HepG2 (cell line): ENCODE measurements at regions not wholly inside any gene's neighbourhood (a gene's known extent, or its start where the extent isn't known, plus 50 kb on each side); places are given as distances from the start of the nearest gene placed in this dataset.

Experiments used
- ATAC-seq: fragments of 200-7000 bp; cut with Tn5 transposase; 3 replicates; pipeline ENCODE4 v1.9.1; 2020; ENCODE audit warnings: mild to moderate bottlenecking, moderate library complexity
- BruUV-seq: library from RNA; stranded (reverse); fragments of 400-500 nt; replicated peaks from 2 replicates; lab custom pipeline; 2021; lab: Mats Ljungman, UMichigan
- CTCF ChIA-PET: fragments of 300-600 bp; formaldehyde crosslinking; extraction: SDS; loops from one replicate; lab custom pipeline; 2021; ENCODE audit warnings: low total read pairs, inconsistent platforms, low intra/inter-chr PET ratio; lab: Yijun Ruan, JAX
- POLR2A ChIA-PET: fragments of 350-600 bp; sonication (Branson Sonifier 250); formaldehyde crosslinking; loops from one replicate; lab custom pipeline; 2020; ENCODE audit warnings: antibody characterized with exemption, inconsistent platforms; lab: Yijun Ruan, JAX
- DNase-seq: peaks from one replicate; pipeline ENCODE4 v3.0.0-alpha.2; 2015; ENCODE audit warnings: low spot score
- FAIRE-seq: peaks from 3 replicates; lab custom pipeline; 2011; peaks lifted over from hg19 to GRCh38; lab: Jason Lieb, UNC
- H2AFZ ChIP-seq: one replicate; pipeline ENCODE4 v1.6.1; 2011; ENCODE audit warnings: low read length, inconsistent platforms
- H3K27ac ChIP-seq: fragments of 300-600 bp; 3 replicates; pipeline ENCODE4 v1.8.0; 2011; ENCODE audit warnings: mixed run types, mild to moderate bottlenecking, mixed read lengths, low read length, inconsistent platforms; ENCODE audit not compliant: insufficient read depth; ENCODE audit errors: extremely low read length
- H3K27me3 ChIP-seq, 2 experiments: fragments of 200-600 bp in 1 of 2; 2 replicates in 1 of 2; 3 replicates in 1 of 2; pipeline versions ENCODE4 v1.6.0 to v1.8.0; 2011; ENCODE audit warnings: low read length in 2 of 2, mild to moderate bottlenecking in 2 of 2, moderate library complexity in 2 of 2, inconsistent platforms in 1 of 2; ENCODE audit not compliant: insufficient read depth in 2 of 2, control insufficient read depth in 1 of 2
- H3K36me3 ChIP-seq, 2 experiments: fragments of 200-600 bp in 1 of 2; replicated peaks in 1 of 2; 2 replicates in 1 of 2; 3 replicates in 1 of 2; pipeline versions ENCODE4 v1.5.1 to v1.8.0; 2011; ENCODE audit warnings: low read length in 2 of 2, inconsistent platforms in 1 of 2; ENCODE audit not compliant: insufficient read depth in 2 of 2, control insufficient read depth in 1 of 2
- H3K4me1 ChIP-seq: 2 replicates; pipeline ENCODE4 v1.5.1; 2012; ENCODE audit warnings: low read length, inconsistent platforms; ENCODE audit not compliant: insufficient read depth
- H3K4me2 ChIP-seq: 2 replicates; pipeline ENCODE4 v1.6.0; 2011; ENCODE audit warnings: low read depth, low read length, inconsistent platforms
- H3K4me3 ChIP-seq, 3 experiments: fragments of 200-600 bp in 1 of 3; sonication (generic), shearing (Covaris generic) in 1 of 3; replicated peaks in 1 of 3; 2 replicates each; pipeline ENCODE4 v1.5.1; 2011 to 2016; ENCODE audit warnings: low read length in 3 of 3, inconsistent platforms in 2 of 3, low read depth in 2 of 3, mild to moderate bottlenecking in 2 of 3, control low read depth in 1 of 3, mixed read lengths in 1 of 3; ENCODE audit not compliant: insufficient read depth in 1 of 3
- H3K79me2 ChIP-seq: one replicate; pipeline ENCODE4 v1.6.1; 2011; ENCODE audit warnings: low read length, inconsistent platforms; ENCODE audit not compliant: insufficient read depth
- H3K9ac ChIP-seq: 2 replicates; pipeline ENCODE4 v1.6.0; 2011; ENCODE audit warnings: mild to moderate bottlenecking, low read depth, low read length, inconsistent platforms; ENCODE audit not compliant: insufficient read depth
- H3K9me3 ChIP-seq: 2 replicates; pipeline ENCODE4 v1.5.1; 2012; ENCODE audit warnings: mild to moderate bottlenecking, low read length
- H4K20me1 ChIP-seq: 2 replicates; pipeline ENCODE4 v1.6.0; 2011; ENCODE audit warnings: inconsistent platforms, mild to moderate bottlenecking, low read length, moderate library complexity; ENCODE audit not compliant: insufficient read depth
- ARNTL ChIP-seq: sonication (generic); formaldehyde crosslinking; IDR thresholded peaks from 2 replicates; pipeline ENCODE4 v1.4.0; 2020; ENCODE audit warnings: mild to moderate bottlenecking, missing genetic modification reagents
- CREB1 ChIP-seq, 2 experiments: fragments of 450-650 bp in 1 of 2; IDR thresholded peaks; 2 replicates each; pipeline ENCODE4 v1.6.1; 2016 to 2017; ENCODE audit warnings: control low read depth in 1 of 2, mild to moderate bottlenecking in 1 of 2, missing compliant biosample characterization in 1 of 2, missing genetic modification characterization in 1 of 2
- FOXA1 ChIP-seq, 2 experiments: fragments of 450-650 bp in 1 of 2; sonication (generic) in 1 of 2; formaldehyde crosslinking in 1 of 2; IDR thresholded peaks; 2 replicates each; pipeline versions ENCODE4 v1.4.0 to v1.6.1; 2016 to 2020; ENCODE audit warnings: missing genetic modification reagents in 1 of 2
- KDM6A ChIP-seq: IDR thresholded peaks from 2 replicates; pipeline ENCODE4 v1.6.1; 2016; ENCODE audit warnings: low read depth
- MED1 ChIP-seq: sonication (generic); formaldehyde crosslinking; IDR thresholded peaks from 2 replicates; pipeline ENCODE4 v1.4.0; 2020; ENCODE audit warnings: missing genetic modification reagents
- NRL ChIP-seq: sonication (generic); formaldehyde crosslinking; IDR thresholded peaks from 2 replicates; pipeline ENCODE4 v1.5.0; 2020; ENCODE audit warnings: missing genetic modification reagents, mild to moderate bottlenecking, moderate library complexity, borderline replicate concordance
- PPARG ChIP-seq: conservative IDR thresholded peaks from 2 replicates; pipeline ENCODE4 v1.6.1; 2016; ENCODE audit warnings: missing biosample characterization, missing genetic modification reagents
- RNF2 ChIP-seq: fragments of 450-650 bp; conservative IDR thresholded peaks from 2 replicates; pipeline ENCODE4 v1.6.1; 2016; ENCODE audit warnings: low read depth
- SP140L ChIP-seq: sonication (generic); formaldehyde crosslinking; IDR thresholded peaks from 2 replicates; pipeline ENCODE4 v1.4.0; 2020; ENCODE audit warnings: missing genetic modification reagents, borderline replicate concordance
- TAF1 ChIP-seq: sonication (generic); formaldehyde crosslinking; IDR thresholded peaks from 2 replicates; pipeline ENCODE4 v1.4.0; 2020; ENCODE audit warnings: missing genetic modification reagents
- TOPORS ChIP-seq: sonication (generic); formaldehyde crosslinking; IDR thresholded peaks from 2 replicates; pipeline ENCODE4 v1.8.0; 2023; ENCODE audit warnings: mild to moderate bottlenecking, missing genetic modification reagents
- ZNF263 ChIP-seq: sonication (generic); formaldehyde crosslinking; IDR thresholded peaks from 2 replicates; pipeline ENCODE4 v1.4.0; 2020; ENCODE audit warnings: missing genetic modification reagents
- ZNF335 ChIP-seq: sonication (generic); formaldehyde crosslinking; IDR thresholded peaks from 2 replicates; pipeline ENCODE4 v1.4.0; 2020; ENCODE audit warnings: missing genetic modification reagents
- ZNF468 ChIP-seq: sonication (generic); formaldehyde crosslinking; IDR thresholded peaks from 2 replicates; pipeline ENCODE4 v1.8.0; 2022; ENCODE audit warnings: mild to moderate bottlenecking, moderate library complexity, missing genetic modification reagents
- WGBS: methylation state at CpG from one replicate; pipeline ENCODE4 v1.1.6; 2017; ENCODE audit warnings: low lambda C conversion rate; 5-methylcytosine and 5-hydroxymethylcytosine counted together
- in situ Hi-C: cut with HindIII; loops from 2 replicates; pipeline ENCODE4 v1.10.0; 2017; ENCODE audit warnings: low pct_unique_long_range_greater_than_20kb; ENCODE audit not compliant: extremely low pct_ligation_motif_present
- intact Hi-C: fragments of 100-400 bp; cut with micrococcal nuclease; formaldehyde crosslinking; loops from one replicate; pipeline ENCODE4 v1.10.0; 2022; ENCODE audit not compliant: unreplicated experiment
- TF ChIP-seq, protein P1 (sequence below): sonication (generic); IDR thresholded peaks from 2 replicates; pipeline ENCODE4 v1.6.1; 2016; ENCODE audit warnings: low read depth, borderline replicate concordance
- TF ChIP-seq, protein P2 (sequence below): sonication (generic); formaldehyde crosslinking; IDR thresholded peaks from 2 replicates; pipeline ENCODE4 v1.4.0; 2020; ENCODE audit warnings: mild to moderate bottlenecking, missing genetic modification reagents
- TF ChIP-seq, protein P3 (sequence below): sonication (generic); formaldehyde crosslinking; IDR thresholded peaks from 2 replicates; pipeline ENCODE4 v1.4.0; 2020; ENCODE audit warnings: mild to moderate bottlenecking, missing genetic modification reagents
- TF ChIP-seq, protein P4 (sequence below): sonication (generic); formaldehyde crosslinking; IDR thresholded peaks from 2 replicates; pipeline ENCODE4 v1.8.0; 2022; ENCODE audit warnings: missing genetic modification reagents, low read depth, mild to moderate bottlenecking, borderline replicate concordance

DNA sequence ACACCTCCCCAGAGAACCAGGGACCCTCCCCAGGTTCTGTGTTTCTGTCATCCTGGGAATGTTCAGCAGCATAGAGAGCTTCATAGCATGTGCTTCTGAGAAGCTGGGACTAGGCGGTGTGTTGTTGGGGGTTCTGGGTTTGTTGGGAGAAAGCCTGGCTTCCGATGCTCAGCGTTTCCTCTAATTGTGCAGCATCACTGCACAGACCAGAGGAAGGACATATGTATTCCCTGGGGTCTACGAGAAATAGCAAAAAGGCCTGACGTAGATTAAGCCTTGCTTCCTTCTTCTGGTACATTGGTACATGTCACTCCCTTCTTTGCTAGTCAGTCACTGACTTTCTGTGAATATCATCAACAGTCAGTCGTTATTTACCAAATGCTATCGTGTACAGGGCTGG lies 96.9 kb upstream of the SGK1 start:
- Histone ChIP-seq H3K27me3 (no peaks in the 10 kb centered on the region), H3K36me3 (no peaks in the 10 kb centered on the region), H2AFZ (no peak overlapping the region), H3K4me2 (no peak overlapping the region), H3K4me3 (no peak overlapping the region), H3K27ac (no peak overlapping the region), H3K9ac (no peak overlapping the region), H3K9me3 (no peaks in the 10 kb centered on the region; the same call in 1 of the 2 replicates), H3K79me2 (no peaks in the 10 kb centered on the region), H3K4me1 (no peaks in the 10 kb centered on the region), H4K20me1 (no peaks in the 10 kb centered on the region)
- WGBS, result 53% methylated on average over 7 of the region's 7 CpGs
- ATAC-seq (no peak), FAIRE-seq (no peak), DNase-seq (no peak)
- ChIA-PET POLR2A (no interaction called here), CTCF (no interaction called here)
- TF ChIP-seq FOXA1 (IDR thresholded peaks at IDR 0.05), result no peak
- no peak for TF ChIP-seq FOXA1 (CRISPR knock-in tag; IDR thresholded peaks at IDR 0.05)
- TF ChIP-seq, protein P1, sequence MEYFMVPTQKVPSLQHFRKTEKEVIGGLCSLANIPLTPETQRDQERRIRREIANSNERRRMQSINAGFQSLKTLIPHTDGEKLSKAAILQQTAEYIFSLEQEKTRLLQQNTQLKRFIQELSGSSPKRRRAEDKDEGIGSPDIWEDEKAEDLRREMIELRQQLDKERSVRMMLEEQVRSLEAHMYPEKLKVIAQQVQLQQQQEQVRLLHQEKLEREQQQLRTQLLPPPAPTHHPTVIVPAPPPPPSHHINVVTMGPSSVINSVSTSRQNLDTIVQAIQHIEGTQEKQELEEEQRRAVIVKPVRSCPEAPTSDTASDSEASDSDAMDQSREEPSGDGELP, result no peak
- TF ChIP-seq TAF1 (CRISPR knock-in tag), result no peak
- TF ChIP-seq, protein P2, sequence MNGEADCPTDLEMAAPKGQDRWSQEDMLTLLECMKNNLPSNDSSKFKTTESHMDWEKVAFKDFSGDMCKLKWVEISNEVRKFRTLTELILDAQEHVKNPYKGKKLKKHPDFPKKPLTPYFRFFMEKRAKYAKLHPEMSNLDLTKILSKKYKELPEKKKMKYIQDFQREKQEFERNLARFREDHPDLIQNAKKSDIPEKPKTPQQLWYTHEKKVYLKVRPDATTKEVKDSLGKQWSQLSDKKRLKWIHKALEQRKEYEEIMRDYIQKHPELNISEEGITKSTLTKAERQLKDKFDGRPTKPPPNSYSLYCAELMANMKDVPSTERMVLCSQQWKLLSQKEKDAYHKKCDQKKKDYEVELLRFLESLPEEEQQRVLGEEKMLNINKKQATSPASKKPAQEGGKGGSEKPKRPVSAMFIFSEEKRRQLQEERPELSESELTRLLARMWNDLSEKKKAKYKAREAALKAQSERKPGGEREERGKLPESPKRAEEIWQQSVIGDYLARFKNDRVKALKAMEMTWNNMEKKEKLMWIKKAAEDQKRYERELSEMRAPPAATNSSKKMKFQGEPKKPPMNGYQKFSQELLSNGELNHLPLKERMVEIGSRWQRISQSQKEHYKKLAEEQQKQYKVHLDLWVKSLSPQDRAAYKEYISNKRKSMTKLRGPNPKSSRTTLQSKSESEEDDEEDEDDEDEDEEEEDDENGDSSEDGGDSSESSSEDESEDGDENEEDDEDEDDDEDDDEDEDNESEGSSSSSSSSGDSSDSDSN (CRISPR knock-in tag), result no peak
- TF ChIP-seq ARNTL (CRISPR knock-in tag), result no peak
- no peak for TF ChIP-seq KDM6A (CRISPR knock-in tag)
- TF ChIP-seq SP140L (CRISPR knock-in tag), result no peak
- no peak for TF ChIP-seq CREB1 (IDR thresholded peaks at IDR 0.05)
- no peak for TF ChIP-seq CREB1 (CRISPR knock-in tag; IDR thresholded peaks at IDR 0.05)
- no peak for TF ChIP-seq ZNF263 (CRISPR knock-in tag)
- no peak for TF ChIP-seq TOPORS
- TF ChIP-seq, protein P3, sequence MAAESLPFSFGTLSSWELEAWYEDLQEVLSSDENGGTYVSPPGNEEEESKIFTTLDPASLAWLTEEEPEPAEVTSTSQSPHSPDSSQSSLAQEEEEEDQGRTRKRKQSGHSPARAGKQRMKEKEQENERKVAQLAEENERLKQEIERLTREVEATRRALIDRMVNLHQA (CRISPR knock-in tag), result no peak
- TF ChIP-seq NRL, result no peak
- TF ChIP-seq ZNF335, result no peak
- TF ChIP-seq PPARG (CRISPR knock-in tag), result no peak
- no peak for TF ChIP-seq RNF2
- TF ChIP-seq, protein P4, sequence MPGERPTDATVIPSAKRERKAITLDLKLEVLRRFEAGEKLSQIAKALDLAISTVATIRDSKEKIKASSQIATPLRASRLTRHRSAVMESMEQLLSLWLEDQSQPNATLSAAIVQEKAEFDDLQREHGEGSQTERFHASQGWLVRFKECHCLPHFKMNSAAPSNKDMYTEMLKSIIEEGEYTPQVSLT, result no peak
- no peak for TF ChIP-seq MED1 (CRISPR knock-in tag)
- no peak for TF ChIP-seq ZNF468 (CRISPR knock-in tag)
- intact Hi-C loops, result no loop called here
- BruUV-seq, result no TSS peak
- in situ Hi-C loops, result no loop called here
